HepG2 (cell line): ENCODE measurements at regions not wholly inside any gene's neighbourhood (a gene's known extent, or its start where the extent isn't known, plus 50 kb on each side); places are given as distances from the start of the nearest gene placed in this dataset.

Experiments used
- ATAC-seq: fragments of 200-7000 bp; cut with Tn5 transposase; 3 replicates; pipeline ENCODE4 v1.9.1; 2020; ENCODE audit warnings: mild to moderate bottlenecking, moderate library complexity
- BruUV-seq: library from RNA; stranded (reverse); fragments of 400-500 nt; replicated peaks from 2 replicates; lab custom pipeline; 2021; lab: Mats Ljungman, UMichigan
- CTCF ChIA-PET: fragments of 300-600 bp; formaldehyde crosslinking; extraction: SDS; loops from one replicate; lab custom pipeline; 2021; ENCODE audit warnings: low total read pairs, inconsistent platforms, low intra/inter-chr PET ratio; lab: Yijun Ruan, JAX
- POLR2A ChIA-PET: fragments of 350-600 bp; sonication (Branson Sonifier 250); formaldehyde crosslinking; loops from one replicate; lab custom pipeline; 2020; ENCODE audit warnings: antibody characterized with exemption, inconsistent platforms; lab: Yijun Ruan, JAX
- DNase-seq: peaks from one replicate; pipeline ENCODE4 v3.0.0-alpha.2; 2015; ENCODE audit warnings: low spot score
- FAIRE-seq: peaks from 3 replicates; lab custom pipeline; 2011; peaks lifted over from hg19 to GRCh38; lab: Jason Lieb, UNC
- H2AFZ ChIP-seq: one replicate; pipeline ENCODE4 v1.6.1; 2011; ENCODE audit warnings: low read length, inconsistent platforms
- H3K27ac ChIP-seq: fragments of 300-600 bp; 3 replicates; pipeline ENCODE4 v1.8.0; 2011; ENCODE audit warnings: mixed run types, mild to moderate bottlenecking, mixed read lengths, low read length, inconsistent platforms; ENCODE audit not compliant: insufficient read depth; ENCODE audit errors: extremely low read length
- H3K27me3 ChIP-seq, 2 experiments: fragments of 200-600 bp in 1 of 2; 2 replicates in 1 of 2; 3 replicates in 1 of 2; pipeline versions ENCODE4 v1.6.0 to v1.8.0; 2011; ENCODE audit warnings: low read length in 2 of 2, mild to moderate bottlenecking in 2 of 2, moderate library complexity in 2 of 2, inconsistent platforms in 1 of 2; ENCODE audit not compliant: insufficient read depth in 2 of 2, control insufficient read depth in 1 of 2
- H3K36me3 ChIP-seq, 2 experiments: fragments of 200-600 bp in 1 of 2; replicated peaks in 1 of 2; 2 replicates in 1 of 2; 3 replicates in 1 of 2; pipeline versions ENCODE4 v1.5.1 to v1.8.0; 2011; ENCODE audit warnings: low read length in 2 of 2, inconsistent platforms in 1 of 2; ENCODE audit not compliant: insufficient read depth in 2 of 2, control insufficient read depth in 1 of 2
- H3K4me1 ChIP-seq: 2 replicates; pipeline ENCODE4 v1.5.1; 2012; ENCODE audit warnings: low read length, inconsistent platforms; ENCODE audit not compliant: insufficient read depth
- H3K4me2 ChIP-seq: 2 replicates; pipeline ENCODE4 v1.6.0; 2011; ENCODE audit warnings: low read depth, low read length, inconsistent platforms
- H3K4me3 ChIP-seq, 3 experiments: fragments of 200-600 bp in 1 of 3; sonication (generic), shearing (Covaris generic) in 1 of 3; replicated peaks in 1 of 3; 2 replicates each; pipeline ENCODE4 v1.5.1; 2011 to 2016; ENCODE audit warnings: low read length in 3 of 3, inconsistent platforms in 2 of 3, low read depth in 2 of 3, mild to moderate bottlenecking in 2 of 3, control low read depth in 1 of 3, mixed read lengths in 1 of 3; ENCODE audit not compliant: insufficient read depth in 1 of 3
- H3K79me2 ChIP-seq: one replicate; pipeline ENCODE4 v1.6.1; 2011; ENCODE audit warnings: low read length, inconsistent platforms; ENCODE audit not compliant: insufficient read depth
- H3K9ac ChIP-seq: 2 replicates; pipeline ENCODE4 v1.6.0; 2011; ENCODE audit warnings: mild to moderate bottlenecking, low read depth, low read length, inconsistent platforms; ENCODE audit not compliant: insufficient read depth
- H3K9me3 ChIP-seq: 2 replicates; pipeline ENCODE4 v1.5.1; 2012; ENCODE audit warnings: mild to moderate bottlenecking, low read length
- H4K20me1 ChIP-seq: 2 replicates; pipeline ENCODE4 v1.6.0; 2011; ENCODE audit warnings: inconsistent platforms, mild to moderate bottlenecking, low read length, moderate library complexity; ENCODE audit not compliant: insufficient read depth
- BRCA1 ChIP-seq: sonication (generic); formaldehyde crosslinking; IDR thresholded peaks from 2 replicates; pipeline ENCODE4 v1.4.0; 2020; ENCODE audit warnings: missing genetic modification reagents
- CREB3 ChIP-seq: sonication (generic); formaldehyde crosslinking; IDR thresholded peaks from 2 replicates; pipeline ENCODE4 v1.5.0; 2020; ENCODE audit warnings: missing genetic modification reagents
- HNRNPUL1 ChIP-seq: fragments of 200-400 bp; formaldehyde crosslinking; IDR thresholded peaks from 2 replicates; pipeline ENCODE4 v1.6.1; 2017; ENCODE audit warnings: low read depth, mild to moderate bottlenecking, low read length, moderate library complexity
- NFYB ChIP-seq: sonication (generic); formaldehyde crosslinking; IDR thresholded peaks from 2 replicates; pipeline ENCODE4 v1.4.0; 2020; ENCODE audit warnings: missing genetic modification reagents
- REL ChIP-seq: sonication (generic); formaldehyde crosslinking; conservative IDR thresholded peaks from 2 replicates; pipeline ENCODE4 v1.8.0; 2022; ENCODE audit warnings: mild to moderate bottlenecking, missing genetic modification reagents, moderate library complexity
- SUZ12 ChIP-seq: fragments of 150-350 bp; IDR thresholded peaks from 2 replicates; pipeline ENCODE4 v1.6.1; 2014; ENCODE audit warnings: low read depth, low read length
- ZNF609 ChIP-seq: sonication (generic); formaldehyde crosslinking; IDR thresholded peaks from 2 replicates; pipeline ENCODE4 v1.4.0; 2020; ENCODE audit warnings: mild to moderate bottlenecking, missing genetic modification reagents, borderline replicate concordance
- ZNF772 ChIP-seq: sonication (generic); formaldehyde crosslinking; IDR thresholded peaks from 2 replicates; pipeline ENCODE4 v1.5.0; 2020; ENCODE audit warnings: mild to moderate bottlenecking, missing genetic modification reagents
- WGBS: methylation state at CpG from one replicate; pipeline ENCODE4 v1.1.6; 2017; ENCODE audit warnings: low lambda C conversion rate; 5-methylcytosine and 5-hydroxymethylcytosine counted together
- in situ Hi-C: cut with HindIII; loops from 2 replicates; pipeline ENCODE4 v1.10.0; 2017; ENCODE audit warnings: low pct_unique_long_range_greater_than_20kb; ENCODE audit not compliant: extremely low pct_ligation_motif_present
- intact Hi-C: fragments of 100-400 bp; cut with micrococcal nuclease; formaldehyde crosslinking; loops from one replicate; pipeline ENCODE4 v1.10.0; 2022; ENCODE audit not compliant: unreplicated experiment

GRCh38 chr7:119681336-119681735 lies 591.6 kb upstream of the KCND2 start:
- Histone ChIP-seq H4K20me1 (no peaks in the 10 kb centered on the region), H3K36me3 (no peaks in the 10 kb centered on the region), H2AFZ (no peak overlapping the region), H3K27me3 (no peaks in the 10 kb centered on the region), H3K27ac (no peak overlapping the region), H3K4me1 (no peaks in the 10 kb centered on the region), H3K79me2 (no peaks in the 10 kb centered on the region), H3K9ac (no peak overlapping the region), H3K9me3 (no peaks in the 10 kb centered on the region), H3K4me3 (no peak overlapping the region), H3K4me2 (no peak overlapping the region)
- intact Hi-C loops (no loop called here), in situ Hi-C loops (no loop called here)
- ATAC-seq (no peak), FAIRE-seq (no peak), DNase-seq (no peak)
- ChIA-PET POLR2A (no interaction called here), CTCF (no interaction called here)
- WGBS = 8% methylated on average over 2 of the region's 2 CpGs
- TF ChIP-seq HNRNPUL1 (no peak), ZNF609 (CRISPR knock-in tag) (no peak), REL (CRISPR knock-in tag) (no peak), SUZ12 (no peak), BRCA1 (no peak), CREB3 (CRISPR knock-in tag) (no peak), ZNF772 (CRISPR knock-in tag) (no peak), NFYB (no peak)
- BruUV-seq = no TSS peak
